Islet of Langerhans (tissue), 1 donor: ENCODE measurements at regions not wholly inside any gene's neighbourhood (a gene's known extent, or its start where the extent isn't known, plus 50 kb on each side); places are given as distances from the start of the nearest gene placed in this dataset.
"Not testable (repeated sequence)": the region's sequence is repeated elsewhere in the genome, so short reads cannot be mapped to it uniquely, and the experiment has no call there.

Source experiments
- FAIRE-seq: peaks from one replicate; lab custom pipeline; 2011; peaks lifted over from hg19 to GRCh38; lab: Jason Lieb, UNC

DNA sequence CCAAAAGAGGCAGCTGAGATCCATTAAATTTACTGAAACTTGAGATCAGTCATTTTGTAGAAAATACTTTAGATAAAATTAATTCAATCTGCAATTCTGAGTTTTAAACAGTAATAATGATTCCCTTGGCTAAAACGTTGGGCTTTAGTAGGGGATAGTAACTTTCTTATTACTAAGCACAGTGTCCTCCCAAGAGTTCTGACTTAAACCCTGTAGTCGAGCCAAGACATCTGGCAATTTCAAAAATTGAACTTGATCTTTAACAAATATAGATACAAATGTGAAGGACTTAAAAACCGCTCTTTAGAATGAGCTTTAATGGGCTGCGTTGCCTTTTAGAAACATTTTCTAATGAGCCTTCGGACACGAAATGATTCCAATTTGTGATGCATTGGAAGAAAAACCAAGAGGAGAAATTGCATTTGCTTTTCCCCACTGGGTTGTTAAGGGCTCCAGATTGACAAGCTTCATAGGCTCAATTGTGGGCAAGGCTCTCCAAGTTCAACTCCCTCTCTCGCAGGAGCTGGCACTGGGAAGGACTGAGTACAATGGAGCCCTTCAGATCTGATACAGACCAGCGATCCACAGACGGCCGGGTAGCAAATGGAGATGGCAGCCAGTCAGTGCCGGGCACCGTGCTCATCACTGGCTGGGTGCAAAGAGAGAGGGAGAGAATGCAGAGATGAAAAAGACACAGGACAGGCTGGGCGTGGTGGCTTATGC lies 921.3 kb upstream of the AUTS2 start:
- no peak for FAIRE-seq

DNA sequence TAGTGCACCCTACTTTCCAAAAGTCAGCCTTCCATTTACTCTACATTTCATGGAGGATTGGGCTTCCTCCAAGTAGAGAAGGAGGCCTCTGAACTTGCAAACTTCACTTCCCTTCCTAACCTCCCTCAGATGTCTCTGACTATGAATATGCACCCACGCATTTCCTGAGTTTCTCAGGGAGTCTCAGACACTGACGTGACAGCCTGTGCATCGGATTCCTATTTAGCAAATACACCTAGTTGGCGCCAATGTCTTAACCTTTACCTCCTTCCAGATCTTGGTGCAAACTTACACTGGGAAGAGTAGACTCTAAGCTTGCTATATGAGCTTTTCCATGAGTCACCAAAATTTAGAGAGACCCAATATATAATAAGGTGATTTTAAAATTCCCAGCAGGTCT lies 920.1 kb upstream of the AUTS2 start:
- no peak for FAIRE-seq

DNA sequence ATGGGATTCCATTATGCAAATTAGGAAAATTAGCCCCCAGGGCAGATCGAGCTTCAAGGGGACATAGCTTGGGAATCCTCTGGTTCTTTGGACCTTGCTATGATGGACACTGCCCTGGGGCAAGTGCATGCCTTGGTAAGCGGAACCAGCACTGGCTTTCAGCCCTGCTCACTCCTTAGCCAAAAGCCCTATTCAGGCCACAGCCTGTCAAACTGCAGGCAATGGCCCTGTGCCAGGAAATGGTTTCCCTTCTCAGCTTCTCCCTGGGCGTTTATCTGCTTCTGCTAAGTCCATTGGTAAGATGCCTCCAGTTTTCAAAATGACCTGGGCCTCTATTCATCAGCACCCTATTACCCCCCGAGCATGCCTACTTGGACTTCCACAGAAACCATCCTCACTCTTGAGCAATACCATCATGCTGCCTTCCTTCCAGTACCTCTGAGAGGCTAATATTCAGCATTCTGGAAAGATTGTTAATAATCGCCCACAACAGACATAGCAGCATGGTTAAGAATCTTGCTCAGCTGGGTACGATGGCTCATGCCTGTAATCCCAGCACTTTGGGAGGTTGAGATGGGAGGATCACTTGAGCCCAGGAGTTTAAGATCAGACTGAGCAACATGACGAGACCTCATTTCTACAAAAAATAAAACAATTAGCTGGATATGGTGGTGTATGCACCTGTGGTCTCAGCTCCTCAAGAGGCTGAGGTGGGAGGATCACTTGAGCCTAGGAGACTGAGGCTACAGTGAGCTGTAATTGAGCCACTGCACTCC lies 918.6 kb upstream of the AUTS2 start:
- no peak for FAIRE-seq

DNA sequence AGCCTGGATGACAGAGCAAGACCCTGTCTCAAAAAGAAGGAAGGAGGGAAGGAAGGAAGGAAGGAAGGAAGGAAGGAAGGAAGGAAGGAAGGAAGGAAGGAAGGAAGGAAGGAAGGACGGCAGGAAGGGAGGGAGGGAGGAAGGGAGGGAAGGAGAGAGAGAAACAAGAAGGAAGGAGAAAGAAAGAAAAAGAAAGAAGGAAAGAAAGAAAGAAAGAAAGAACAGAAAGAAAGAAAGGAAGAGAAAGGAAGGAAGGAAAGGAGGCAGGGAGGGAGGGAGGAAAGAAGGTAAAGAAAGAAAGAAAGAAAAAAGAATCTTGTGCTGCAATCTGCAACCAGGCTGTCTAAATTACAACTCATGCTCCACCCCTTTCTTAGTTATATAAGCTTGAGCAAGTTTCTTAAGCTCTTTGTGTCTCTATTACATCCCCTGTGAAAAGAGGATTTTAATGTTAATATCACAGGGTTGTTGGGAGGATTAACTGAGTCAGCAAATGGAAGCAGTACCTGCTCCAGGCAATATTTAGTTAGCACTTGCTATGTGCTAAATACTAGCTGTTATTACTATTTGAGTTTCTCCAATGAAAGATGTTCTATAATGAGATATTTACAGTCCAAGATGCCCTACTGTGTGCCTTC lies 917.9 kb upstream of the AUTS2 start:
- no peak for FAIRE-seq

DNA sequence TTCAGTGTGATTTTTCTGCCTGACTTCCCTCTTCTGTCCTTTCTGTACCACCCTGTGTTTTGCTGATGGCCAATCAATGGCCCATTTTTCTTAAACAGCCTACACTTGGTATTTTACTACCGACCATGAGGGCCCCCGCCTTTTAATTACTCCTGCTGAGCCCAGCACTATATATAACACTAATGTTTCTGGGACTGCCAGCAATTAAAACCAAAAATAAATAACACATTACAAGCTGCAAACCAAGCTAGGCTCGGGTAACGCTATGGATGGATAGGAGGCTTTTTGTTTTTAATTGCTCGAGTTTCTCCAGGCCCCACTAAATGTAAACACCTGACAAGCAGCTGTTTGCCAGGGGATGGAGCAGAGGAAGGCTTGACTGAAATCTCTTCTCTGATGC lies 915.4 kb upstream of the AUTS2 start:
- no peak for FAIRE-seq

DNA sequence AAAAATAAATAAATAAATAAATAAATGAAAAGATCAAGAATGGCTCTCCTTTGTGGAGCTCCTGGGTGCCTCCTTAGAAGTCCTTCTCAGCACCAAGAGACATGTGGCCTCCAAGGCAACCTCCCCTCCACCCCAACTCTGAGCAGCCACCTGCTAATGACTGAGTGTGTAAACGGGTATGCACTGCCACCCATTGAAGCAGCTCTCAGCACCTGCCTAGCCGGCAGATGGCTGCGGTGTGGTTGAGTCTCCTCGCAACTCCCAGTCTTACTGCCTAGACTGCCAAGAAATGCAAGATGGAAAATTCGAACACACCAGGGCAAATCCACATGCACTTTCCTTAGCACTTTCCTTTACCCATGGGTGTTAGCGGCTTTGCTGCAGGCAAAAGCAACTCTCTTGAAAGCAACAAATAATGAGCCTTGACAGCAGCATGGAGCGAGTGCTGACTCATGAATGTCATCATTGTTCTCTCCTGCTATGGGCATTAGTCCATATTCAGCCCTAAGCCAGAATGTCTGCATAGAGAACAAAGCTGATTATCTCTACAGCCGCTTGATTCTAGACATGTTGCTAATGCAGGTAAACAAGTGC lies 913.9 kb upstream of the AUTS2 start:
- no peak for FAIRE-seq

DNA sequence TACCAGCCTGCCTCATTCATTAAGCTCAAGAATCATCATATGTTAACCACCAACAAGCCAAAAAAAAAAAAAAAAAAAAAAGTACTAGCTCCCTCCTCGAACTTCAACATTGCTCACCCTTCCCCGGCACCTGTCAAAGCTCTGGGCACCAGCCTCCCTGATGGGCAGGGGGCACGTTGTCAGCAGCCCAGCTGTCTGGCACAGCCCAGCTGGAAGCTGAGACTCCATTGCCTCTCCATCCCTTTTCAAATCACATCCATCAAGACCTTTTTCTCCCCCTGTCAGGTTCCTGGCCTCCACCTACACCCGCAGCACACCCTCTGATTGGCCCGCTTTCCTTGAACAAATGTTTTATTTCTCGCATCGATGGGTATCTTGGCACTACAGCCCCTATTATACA lies 913.3 kb upstream of the AUTS2 start:
- FAIRE-seq = no peak

DNA sequence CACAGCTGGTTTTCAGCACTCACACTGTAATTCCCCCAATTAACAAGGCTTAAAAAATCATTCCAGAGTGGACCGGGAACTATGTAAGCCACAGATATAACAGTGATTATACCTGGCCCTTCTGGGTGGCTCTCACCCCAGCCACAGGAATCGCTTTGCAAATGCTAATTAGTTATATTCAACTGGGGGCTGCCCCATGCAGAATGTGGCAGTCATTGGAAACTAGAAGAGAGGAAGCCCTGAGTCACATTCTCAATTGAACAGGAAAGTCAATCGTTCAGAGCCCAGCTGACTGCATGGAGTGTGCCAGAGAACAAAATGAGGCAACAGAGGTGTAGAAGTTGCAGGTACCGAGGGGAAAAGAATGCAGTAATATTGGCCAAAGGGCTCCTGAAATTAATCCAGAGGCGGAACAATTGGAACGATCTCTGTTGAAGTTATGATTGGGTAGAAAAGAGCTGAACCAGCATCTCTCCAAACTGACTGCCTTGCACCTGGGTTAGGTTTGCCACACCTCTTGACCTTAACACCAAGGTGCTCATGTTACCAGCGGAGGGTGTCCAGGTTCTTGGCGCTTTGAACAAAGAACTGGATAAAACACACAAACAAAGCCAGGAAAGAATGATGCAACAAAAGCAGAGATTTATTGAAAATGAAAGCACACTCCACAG lies 909.7 kb upstream of the AUTS2 start:
- FAIRE-seq = no peak

DNA sequence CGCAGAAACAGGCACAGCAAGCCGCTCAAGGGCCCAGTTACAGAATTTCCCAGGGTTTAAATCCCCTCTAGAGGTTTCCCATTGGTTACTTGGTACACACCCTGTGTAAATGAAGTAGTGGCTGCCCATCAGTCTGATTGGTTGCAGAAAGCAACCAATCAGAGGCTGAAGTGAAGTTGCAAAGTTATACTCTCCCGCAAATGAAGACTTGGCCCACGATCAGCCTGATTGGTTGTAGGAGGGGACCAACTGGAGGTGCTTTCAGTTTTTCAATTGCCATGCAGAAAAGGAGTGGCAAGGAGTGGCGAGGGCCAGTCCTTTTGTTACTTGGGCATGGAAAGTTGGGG lies 909.2 kb upstream of the AUTS2 start:
- no peak for FAIRE-seq

DNA sequence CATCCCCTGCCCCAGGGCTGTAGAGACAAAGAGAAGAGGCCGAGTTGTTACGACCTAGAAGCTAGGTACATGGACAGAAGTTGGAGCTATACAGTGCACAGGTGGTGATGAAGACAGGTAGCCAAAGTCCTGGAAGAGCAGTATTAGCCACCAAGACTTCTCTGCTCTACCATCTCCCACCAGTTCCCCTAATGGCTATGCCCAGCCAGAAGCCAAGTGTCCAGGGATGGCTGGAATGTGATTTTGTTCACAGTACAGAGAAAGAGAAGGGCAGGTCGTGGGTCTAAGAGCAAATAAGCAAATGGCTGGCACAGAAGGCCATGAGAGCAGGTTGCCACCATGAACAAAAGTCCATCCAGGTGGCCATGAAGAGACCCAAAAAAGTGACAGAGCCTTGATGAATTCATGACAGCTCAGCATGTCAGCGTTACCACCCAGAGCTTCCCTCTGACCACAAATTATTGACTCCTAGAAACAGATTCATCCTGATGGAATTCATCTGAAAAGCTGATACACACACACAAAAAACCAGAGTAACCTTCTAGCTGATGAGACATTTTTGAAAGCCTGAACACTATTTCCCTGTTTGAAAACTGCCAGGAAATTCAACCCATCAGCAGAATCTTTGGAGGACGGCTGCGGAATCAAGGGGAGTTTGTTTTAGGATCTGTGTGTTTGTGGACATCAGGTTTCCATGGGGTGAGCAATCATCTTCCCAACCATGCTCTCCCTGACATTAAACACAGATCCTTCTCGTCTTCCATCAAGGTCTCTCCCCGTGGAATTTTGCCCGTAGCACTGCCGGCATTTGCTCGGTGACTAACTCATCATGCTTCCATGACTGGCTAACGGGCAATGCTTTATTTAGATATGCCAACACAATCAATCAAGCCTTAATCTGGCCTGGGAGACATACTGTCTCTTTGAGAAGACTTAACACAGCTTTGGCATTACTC lies 906.7 kb upstream of the AUTS2 start:
- FAIRE-seq = no peak

DNA sequence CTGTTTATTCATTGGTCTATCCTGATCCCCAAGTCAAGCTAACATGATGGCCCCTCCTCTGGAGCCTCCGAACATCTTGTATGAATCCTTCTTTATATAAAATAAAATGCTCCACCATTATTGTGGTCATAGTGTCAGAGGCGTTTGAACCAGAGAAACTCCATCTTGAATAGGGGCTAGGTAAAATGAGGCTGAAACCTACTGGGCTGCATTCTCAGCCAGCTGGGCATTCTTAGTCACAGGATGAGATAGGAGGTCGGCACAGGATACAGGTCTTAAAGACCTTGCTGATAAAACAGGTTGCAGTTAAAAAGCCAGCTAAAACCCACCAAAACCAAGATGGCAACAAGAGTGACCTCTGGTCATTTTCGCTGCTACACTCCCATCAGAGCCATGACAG lies 905.8 kb upstream of the AUTS2 start:
- no peak for FAIRE-seq

DNA sequence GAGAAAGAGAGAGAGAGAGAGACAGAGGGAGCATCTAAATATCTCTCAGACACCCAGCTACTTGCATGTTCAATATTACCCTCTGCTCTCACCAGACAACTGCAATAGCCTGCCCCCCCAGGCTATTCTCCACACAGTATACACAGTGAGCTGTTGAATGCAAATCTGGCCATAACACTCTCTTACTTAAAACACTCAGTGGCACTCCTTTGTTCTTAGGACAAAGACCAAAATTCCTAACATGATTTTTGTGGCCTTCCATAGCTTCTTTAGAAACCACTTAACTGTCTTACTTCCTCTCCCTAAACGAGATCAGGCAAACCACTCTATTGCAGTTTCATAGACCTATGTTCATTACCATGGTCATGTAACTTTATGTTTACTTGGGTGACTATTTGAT lies 903.6 kb upstream of the AUTS2 start:
- no peak for FAIRE-seq

DNA sequence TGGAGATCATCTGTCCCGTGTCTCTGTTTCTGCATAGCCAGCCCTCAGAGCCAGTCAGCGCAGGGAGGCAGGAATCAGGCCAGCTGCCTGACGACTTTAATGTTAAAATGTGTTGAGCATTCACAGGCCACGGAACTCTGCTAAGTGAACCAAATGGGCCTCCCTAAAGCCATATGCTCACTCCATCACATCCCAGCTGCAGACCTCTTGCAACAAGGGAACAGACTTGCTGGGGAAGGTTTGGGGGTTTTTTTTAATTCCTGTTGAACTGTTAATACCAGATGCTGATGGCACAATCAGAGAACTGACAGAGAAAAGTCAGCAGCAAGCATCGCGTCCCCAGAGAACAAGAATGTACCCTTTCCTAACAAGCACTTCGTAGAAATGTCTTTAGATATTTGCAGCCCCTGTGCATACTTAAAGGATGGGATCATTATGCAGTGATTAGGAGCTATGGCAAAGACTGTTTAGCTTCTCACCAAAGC lies 900.4 kb upstream of the AUTS2 start:
- FAIRE-seq = no peak

DNA sequence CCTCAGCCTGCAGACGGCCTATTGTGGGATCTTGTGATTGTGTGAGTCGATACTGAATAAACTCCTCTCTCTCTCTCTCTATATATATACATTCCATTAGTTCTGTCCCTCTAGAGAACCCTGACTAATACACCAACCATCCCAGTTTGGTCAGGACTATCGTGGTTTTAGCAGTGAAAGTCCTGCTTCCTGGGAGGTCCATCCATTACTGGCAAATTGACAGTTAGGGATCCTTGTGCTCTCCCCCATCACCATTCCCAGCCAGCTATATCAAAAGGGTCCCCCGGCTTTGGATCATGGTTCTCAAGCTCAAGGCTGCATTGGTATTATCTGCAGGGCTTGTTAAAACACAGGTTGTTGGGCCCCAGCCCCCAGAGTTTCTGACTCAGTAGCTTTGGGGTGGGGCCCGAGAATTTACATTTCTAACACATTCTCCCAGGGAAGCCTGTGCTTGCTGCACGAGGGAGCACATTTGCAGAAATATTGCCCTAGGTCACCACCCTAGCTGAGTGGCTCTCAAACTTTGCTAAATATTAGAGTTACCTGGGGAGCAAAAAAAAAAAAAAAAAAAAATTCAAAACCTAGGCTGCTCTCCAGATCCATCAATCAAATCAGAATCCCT lies 899.1 kb upstream of the AUTS2 start:
- no peak for FAIRE-seq

DNA sequence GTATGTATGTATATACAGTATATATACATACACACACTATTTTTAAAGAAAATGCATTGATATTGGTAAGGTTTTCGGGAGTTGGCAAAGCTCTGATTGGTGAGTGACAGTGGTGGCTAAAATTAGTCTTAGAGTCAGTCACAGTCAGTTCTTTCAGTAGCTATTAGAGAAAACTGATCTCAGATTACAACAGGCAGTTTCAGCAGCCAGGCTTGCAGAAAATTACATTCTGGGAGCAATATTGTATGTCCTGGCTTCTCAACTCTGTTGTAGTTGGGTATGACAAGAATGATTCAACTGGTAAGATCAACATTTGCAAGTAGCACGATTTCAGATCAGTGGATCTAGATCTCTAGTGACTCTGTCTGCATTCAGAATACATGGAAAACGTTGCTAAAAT lies 897.9 kb upstream of the AUTS2 start:
- no peak for FAIRE-seq

DNA sequence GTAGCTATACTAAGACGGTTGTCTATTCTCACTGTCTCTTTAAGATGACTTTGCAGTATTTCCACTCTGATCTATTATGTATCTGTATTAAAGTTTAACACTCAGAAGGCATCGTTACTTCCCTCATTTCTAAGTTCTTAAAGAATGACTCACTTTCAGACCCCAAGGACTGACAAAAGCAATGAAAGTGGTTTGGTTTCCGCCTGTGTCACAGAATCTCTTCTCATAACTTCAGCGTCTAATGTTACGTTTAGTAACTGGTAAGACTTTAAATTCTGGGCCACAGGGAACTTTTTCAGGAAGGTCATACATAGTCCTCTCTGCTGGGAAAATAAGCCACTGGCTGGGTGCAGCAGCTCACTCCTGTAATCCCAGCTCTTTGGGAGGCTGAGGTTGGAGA lies 892.0 kb upstream of the AUTS2 start:
- FAIRE-seq = no peak

DNA sequence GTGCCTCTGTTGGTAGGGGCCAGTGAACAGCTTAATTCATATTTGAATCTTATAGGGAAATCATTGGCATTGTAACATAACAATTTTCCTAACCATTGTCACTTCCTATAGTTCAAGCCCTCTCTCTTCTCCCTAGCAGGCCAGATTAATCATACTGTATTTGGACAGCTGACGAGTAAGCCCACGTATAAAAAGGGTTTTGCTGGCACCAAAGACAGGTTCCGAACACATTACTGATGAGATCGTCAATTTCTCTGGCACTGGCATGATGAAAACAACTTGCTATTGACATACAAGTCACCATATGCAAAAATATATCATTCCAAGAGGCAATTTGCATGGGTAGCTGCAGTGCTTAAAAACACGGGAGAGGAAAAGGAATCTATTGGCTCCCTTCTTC lies 891.1 kb upstream of the AUTS2 start:
- FAIRE-seq = no peak

DNA sequence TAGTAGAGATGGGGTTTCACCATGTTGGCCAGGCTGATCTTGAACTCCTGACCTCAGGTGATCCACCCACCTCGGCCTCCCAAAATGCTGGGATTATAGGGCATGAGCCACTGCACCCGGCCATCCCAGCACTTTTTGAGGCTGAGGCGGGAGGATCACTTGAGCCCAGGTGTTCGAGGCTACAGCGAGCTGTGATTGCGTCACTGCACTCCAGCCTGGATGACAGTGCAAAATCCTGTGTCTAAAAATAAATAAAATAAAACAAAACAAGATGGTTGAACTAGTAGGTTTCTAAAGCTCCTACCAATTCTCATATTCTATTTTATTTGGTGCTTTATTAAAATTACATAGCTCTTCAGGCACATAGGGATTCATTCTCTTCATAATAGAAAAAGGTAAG lies 890.3 kb upstream of the AUTS2 start:
- no peak for FAIRE-seq

DNA sequence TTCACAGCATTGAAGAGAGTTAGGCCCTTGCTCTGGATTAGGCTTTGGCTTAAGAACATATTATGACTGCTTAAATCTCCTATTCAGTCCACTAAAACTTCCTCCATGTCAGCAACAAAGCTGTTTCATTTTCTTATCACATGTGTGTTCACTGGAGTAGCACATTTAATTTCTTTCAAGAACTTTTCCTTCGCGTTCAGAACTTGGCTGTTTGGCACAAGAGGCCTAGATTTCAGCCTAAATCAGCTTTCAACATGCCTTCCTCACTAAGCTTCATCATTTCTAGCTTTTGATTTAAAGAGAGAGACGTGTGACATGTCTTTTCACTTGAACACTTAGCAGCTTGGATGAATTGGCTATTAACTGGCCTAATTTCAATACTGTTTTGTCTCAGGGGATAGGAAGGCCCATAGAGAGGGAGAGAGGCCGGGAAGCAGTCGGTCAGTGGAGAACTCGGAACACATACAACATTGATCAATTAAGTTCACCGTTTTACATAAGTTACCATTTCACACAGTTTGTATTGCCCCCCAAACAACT lies 885.2 kb upstream of the AUTS2 start:
- FAIRE-seq = no peak

DNA sequence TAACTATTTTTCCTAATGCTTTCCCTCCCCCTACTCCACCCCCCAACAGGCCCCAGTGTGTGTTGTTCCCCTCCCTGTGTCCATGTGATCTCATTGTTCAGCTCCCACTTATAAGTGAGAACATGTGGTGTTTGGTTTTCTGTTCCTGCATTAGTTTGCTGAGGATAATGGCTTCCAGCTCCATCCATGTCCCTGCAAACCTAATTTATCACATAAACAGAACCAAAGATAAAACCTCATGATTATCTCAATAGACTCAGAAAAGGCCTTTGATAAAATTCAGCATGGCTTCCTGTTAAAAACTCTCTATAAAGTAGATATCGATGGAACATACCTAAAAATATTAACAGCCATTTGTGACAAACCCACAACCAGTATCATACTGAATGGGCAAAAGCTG lies 884.1 kb upstream of the AUTS2 start:
- not testable (repeated sequence) for FAIRE-seq

DNA sequence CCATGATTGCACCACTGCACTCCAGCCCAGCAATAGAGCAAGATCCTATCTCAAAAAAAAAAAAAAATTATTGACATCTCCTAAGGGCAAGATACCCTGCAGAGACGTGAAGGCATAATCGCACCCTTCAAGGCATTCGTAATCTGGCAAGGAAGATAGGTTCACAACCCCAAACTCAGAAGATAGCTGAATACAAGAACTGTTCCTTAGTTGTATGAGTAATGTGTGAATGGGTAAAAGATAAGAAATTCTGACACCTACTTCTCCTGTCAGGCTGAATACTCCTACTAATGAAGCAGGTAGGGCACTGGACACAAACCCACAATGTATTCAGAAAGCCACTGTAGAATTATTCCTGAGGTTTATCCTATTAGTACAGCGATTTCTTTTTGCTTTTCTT lies 882.4 kb upstream of the AUTS2 start:
- FAIRE-seq = no peak
